Activated naive CD4-positive, alpha-beta T cell treated with anti-CD3 and anti-CD28 coated beads for 36 hours (primary cell): ENCODE measurements at regions not wholly inside any gene's neighbourhood (a gene's known extent, or its start where the extent isn't known, plus 50 kb on each side); places are given as distances from the start of the nearest gene placed in this dataset.
"Not testable (repeated sequence)": the region's sequence is repeated elsewhere in the genome, so short reads cannot be mapped to it uniquely, and the experiment has no call there.

ENCODE experiments used
- CTCF ChIA-PET: fragments of 350-600 bp; sonication (Branson Sonifier 250); formaldehyde crosslinking; loops from one replicate; lab custom pipeline; 2021; ENCODE audit warnings: antibody characterized with exemption; lab: Charles Lee
- DNase-seq: peaks from one replicate; pipeline ENCODE4 v3.0.0-alpha.2; 2020
- H3K27ac Mint-ChIP-seq: one replicate; pipeline ENCODE4 v1.8.0; 2021; ENCODE audit warnings: mild to moderate bottlenecking, mixed read lengths
- H3K27me3 Mint-ChIP-seq: one replicate; pipeline ENCODE4 v1.8.0; 2021; ENCODE audit warnings: low read depth, mixed read lengths
- H3K36me3 Mint-ChIP-seq: one replicate; pipeline ENCODE4 v1.8.0; 2021; ENCODE audit warnings: low read depth, mixed read lengths
- H3K4me1 Mint-ChIP-seq: one replicate; pipeline ENCODE4 v1.8.0; 2021; ENCODE audit warnings: low read depth, mixed read lengths
- H3K4me3 Mint-ChIP-seq: one replicate; pipeline ENCODE4 v1.8.0; 2021; ENCODE audit warnings: mild to moderate bottlenecking, moderate library complexity, mixed read lengths
- H3K9me3 Mint-ChIP-seq: one replicate; pipeline ENCODE4 v1.8.0; 2021; ENCODE audit warnings: mixed read lengths
- intact Hi-C: fragments of 100-400 bp; cut with micrococcal nuclease; formaldehyde crosslinking; loops from one replicate; pipeline ENCODE4 v1.15.1; 2023

- H3K27ac Mint-ChIP-seq: peak overlapping the region; percentile 91
- CTCF ChIA-PET: interaction anchor here (1.0 to 1.8 kb wide), 4 partner anchors 13 to 228 kb away, joined by 3 to 6 read pairs (median 4); no protein-coding TSS in a partner anchor
- H3K36me3 Mint-ChIP-seq, H3K9me3 Mint-ChIP-seq, H3K27me3 Mint-ChIP-seq: not testable (repeated sequence)
- H3K4me3 Mint-ChIP-seq: peak overlapping the region; percentile 66
- intact Hi-C loops: loop anchor here (2.0 to 5.0 kb wide), 2 partner anchors 22 to 59 kb away; no protein-coding TSS in a partner anchor
- peak; percentile 50 for DNase-seq
- peaks cover 37% of the 10 kb centered on the region for H3K4me1 Mint-ChIP-seq
Measured at GRCh38 chr20:1730981-1731711, 73.6 kb upstream of the SIRPG start.

GRCh38 chr20:1727303-1727702 is 69.7 kb upstream of the SIRPG start:
- H3K36me3 Mint-ChIP-seq, DNase-seq, H3K27me3 Mint-ChIP-seq, H3K27ac Mint-ChIP-seq, intact Hi-C loops, H3K9me3 Mint-ChIP-seq, H3K4me3 Mint-ChIP-seq: not testable (repeated sequence)
- H3K4me1 Mint-ChIP-seq: peaks cover 18% of the 10 kb centered on the region
- CTCF ChIA-PET: interaction anchor here (1.0 kb wide), 1 partner anchor 50 kb away, joined by 5 read pairs; no protein-coding TSS in a partner anchor

GRCh38 chr20:1724901-1725300 is 67.3 kb upstream of the SIRPG start:
- H3K27ac Mint-ChIP-seq: no peak overlapping the region
- no peaks in the 10 kb centered on the region for H3K36me3 Mint-ChIP-seq
- intact Hi-C loops: no loop called here
- peaks cover 5% of the 10 kb centered on the region for H3K9me3 Mint-ChIP-seq
- no peak for DNase-seq
- H3K4me3 Mint-ChIP-seq: no peak overlapping the region
- H3K27me3 Mint-ChIP-seq: no peaks in the 10 kb centered on the region
- peaks cover 8% of the 10 kb centered on the region for H3K4me1 Mint-ChIP-seq
- CTCF ChIA-PET: interaction anchor here (0.7 kb wide), 1 partner anchor 62 kb away, joined by 4 read pairs; no protein-coding TSS in a partner anchor

GRCh38 chr20:1722513-1723050 is 65.0 kb upstream of the SIRPG start:
- CTCF ChIA-PET: interaction anchor here (0.9 to 1.7 kb wide), 2 partner anchors 12 to 55 kb away, joined by 3 to 7 read pairs; no protein-coding TSS in a partner anchor
- DNase-seq: no peak
- peaks cover 5% of the 10 kb centered on the region for H3K9me3 Mint-ChIP-seq
- no peak overlapping the region for H3K27ac Mint-ChIP-seq
- intact Hi-C loops: no loop called here
- H3K4me3 Mint-ChIP-seq: no peak overlapping the region
- H3K36me3 Mint-ChIP-seq: no peaks in the 10 kb centered on the region
- H3K4me1 Mint-ChIP-seq: peaks cover 17% of the 10 kb centered on the region
- H3K27me3 Mint-ChIP-seq: no peaks in the 10 kb centered on the region

GRCh38 chr20:1721687-1722512 is 64.3 kb upstream of the SIRPG start:
- H3K27ac Mint-ChIP-seq: no peak overlapping the region
- H3K36me3 Mint-ChIP-seq: no peaks in the 10 kb centered on the region
- CTCF ChIA-PET: interaction anchor here (0.9 kb wide), 1 partner anchor 55 kb away, joined by 3 read pairs; no protein-coding TSS in a partner anchor
- intact Hi-C loops: no loop called here
- no peaks in the 10 kb centered on the region for H3K27me3 Mint-ChIP-seq
- peaks cover 5% of the 10 kb centered on the region for H3K9me3 Mint-ChIP-seq
- peaks cover 17% of the 10 kb centered on the region for H3K4me1 Mint-ChIP-seq
- no peak overlapping the region for H3K4me3 Mint-ChIP-seq
- DNase-seq: peak; percentile 30

- no peaks in the 10 kb centered on the region for H3K27me3 Mint-ChIP-seq
- CTCF ChIA-PET: interaction anchor here (1.6 kb wide), 1 partner anchor 14 kb away, joined by 5 read pairs; no protein-coding TSS in a partner anchor
- H3K4me3 Mint-ChIP-seq: no peak overlapping the region
- intact Hi-C loops: no loop called here
- peaks cover 5% of the 10 kb centered on the region for H3K9me3 Mint-ChIP-seq
- no peak overlapping the region for H3K27ac Mint-ChIP-seq
- DNase-seq: no peak
- peaks cover 2% of the 10 kb centered on the region for H3K36me3 Mint-ChIP-seq
- H3K4me1 Mint-ChIP-seq: peaks cover 17% of the 10 kb centered on the region
Measured at GRCh38 chr20:1720845-1721475, 63.4 kb upstream of the SIRPG start.

- CTCF ChIA-PET: interaction anchor here (1.6 kb wide), 1 partner anchor 14 kb away, joined by 5 read pairs; no protein-coding TSS in a partner anchor
- H3K27ac Mint-ChIP-seq: no peak overlapping the region
- no peak for DNase-seq
- H3K4me1 Mint-ChIP-seq: peaks cover 17% of the 10 kb centered on the region
- intact Hi-C loops: no loop called here
- no peaks in the 10 kb centered on the region for H3K27me3 Mint-ChIP-seq
- peaks cover 5% of the 10 kb centered on the region for H3K9me3 Mint-ChIP-seq
- no peak overlapping the region for H3K4me3 Mint-ChIP-seq
- H3K36me3 Mint-ChIP-seq: peaks cover 2% of the 10 kb centered on the region
Measured at GRCh38 chr20:1720226-1720625, 62.6 kb upstream of the SIRPG start.

GRCh38 chr20:1718604-1719384 is 61.2 kb upstream of the SIRPG start:
- Mint-ChIP-seq H3K4me1 (peaks cover 17% of the 10 kb centered on the region), H3K4me3 (no peak overlapping the region), H3K27me3 (no peaks in the 10 kb centered on the region), H3K27ac (no peak overlapping the region), H3K9me3 (peaks cover 3% of the 10 kb centered on the region), H3K36me3 (peaks cover 4% of the 10 kb centered on the region)
- intact Hi-C loops: no loop called here
- CTCF ChIA-PET: interaction anchor here (1.2 kb wide), 1 partner anchor 13 kb away, joined by 3 read pairs; no protein-coding TSS in a partner anchor
- no peak for DNase-seq

DNA sequence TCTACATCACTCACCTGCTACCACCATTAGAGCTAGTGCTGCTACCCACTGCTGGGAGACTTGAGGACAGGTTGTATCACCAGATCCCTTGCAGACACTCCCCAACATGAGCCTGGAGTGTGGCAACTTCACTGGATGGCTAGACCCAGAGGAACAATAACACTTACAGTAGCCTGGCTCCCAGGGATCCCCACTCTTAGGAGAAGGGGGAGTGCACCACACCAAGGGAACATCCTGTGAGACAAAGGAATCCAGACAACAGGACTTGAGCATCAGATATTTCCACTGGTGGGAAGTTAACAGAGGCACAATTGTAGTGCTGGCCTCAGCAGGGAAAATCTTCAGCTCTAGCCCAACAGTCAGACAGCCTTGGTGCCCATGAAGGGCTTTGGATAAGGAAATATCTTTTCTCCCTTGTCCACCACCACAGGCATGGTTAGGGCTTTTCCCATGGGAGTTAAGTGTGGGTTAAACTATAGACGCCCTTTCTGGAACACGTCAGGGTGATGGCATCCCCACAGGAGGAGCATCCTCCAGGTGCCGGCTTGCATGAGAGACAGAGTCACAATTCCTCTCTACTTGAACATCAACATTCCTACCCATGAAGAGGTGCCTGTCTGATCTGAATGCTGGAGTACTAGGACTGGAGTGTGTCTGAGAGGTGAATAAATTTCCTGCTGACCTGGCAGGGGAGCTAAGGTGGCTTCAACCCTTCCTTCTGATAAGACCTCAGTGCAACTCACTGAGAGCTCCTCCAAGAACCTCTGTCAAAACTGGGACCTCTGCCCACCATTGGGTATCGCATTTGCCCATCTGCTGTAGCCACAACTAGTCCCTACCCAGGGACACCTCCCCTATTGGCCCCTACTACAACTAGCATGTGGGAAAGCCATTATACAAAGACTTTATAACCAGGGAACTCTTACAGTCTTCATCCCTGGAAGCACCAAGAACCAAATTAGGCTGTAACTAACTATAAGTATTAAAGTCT is 55.4 kb upstream of the SIRPG start:
- Mint-ChIP-seq H3K27ac (no peak overlapping the region), H3K4me1 (peaks cover 14% of the 10 kb centered on the region), H3K27me3 (no peaks in the 10 kb centered on the region), H3K9me3 (peaks cover 17% of the 10 kb centered on the region), H3K36me3 (peaks cover 6% of the 10 kb centered on the region), H3K4me3 (no peak overlapping the region)
- CTCF ChIA-PET: interaction anchor here (0.8 kb wide), 1 partner anchor 22 kb away, joined by 3 read pairs; no protein-coding TSS in a partner anchor
- intact Hi-C loops: no loop called here
- no peak for DNase-seq

DNA sequence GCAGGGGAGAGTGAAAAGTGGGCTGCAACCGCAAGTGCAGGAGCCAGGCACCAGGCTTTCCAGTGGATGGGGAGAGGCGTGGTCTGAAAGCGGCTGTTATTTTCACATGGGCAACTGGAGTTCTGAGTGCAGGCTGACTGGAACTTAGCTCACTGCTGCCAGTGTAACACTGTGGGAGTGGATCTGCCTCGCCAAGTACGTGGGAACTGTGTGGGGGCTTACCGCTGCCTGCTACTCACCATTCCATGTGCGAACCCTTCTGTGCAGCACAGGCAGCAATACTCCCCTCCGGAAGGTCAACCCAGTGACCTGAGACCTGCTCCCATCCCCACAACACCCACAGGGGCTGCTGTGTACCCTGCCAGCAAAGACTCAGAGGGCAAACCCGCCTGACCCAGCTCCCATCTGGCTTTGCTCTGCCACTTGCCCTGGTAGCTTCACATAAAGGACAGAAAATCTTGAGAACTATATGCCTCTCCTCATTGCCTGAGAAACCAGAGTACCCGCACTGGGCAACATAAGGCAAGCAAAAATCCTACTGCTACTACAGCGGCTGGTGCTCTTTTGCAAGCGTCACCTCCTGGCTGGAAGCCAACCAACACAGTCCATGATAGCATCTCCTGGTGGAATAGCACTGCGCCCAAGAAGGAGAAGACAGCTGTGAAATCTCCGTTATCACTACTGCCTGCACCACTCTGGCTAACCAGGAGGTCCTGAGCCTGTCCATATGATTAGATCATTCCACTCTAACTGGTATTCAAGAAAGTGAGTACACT is 54.4 kb upstream of the SIRPG start:
- Mint-ChIP-seq H3K27ac (no peak overlapping the region), H3K36me3 (peaks cover 6% of the 10 kb centered on the region), H3K27me3 (no peaks in the 10 kb centered on the region), H3K4me1 (peaks cover 22% of the 10 kb centered on the region), H3K4me3 (no peak overlapping the region), H3K9me3 (peaks cover 17% of the 10 kb centered on the region)
- intact Hi-C loops: no loop called here
- DNase-seq: no peak
- CTCF ChIA-PET: no interaction called here
